GM12878 (cell line): ENCODE measurements at regions not wholly inside any gene's neighbourhood (a gene's known extent, or its start where the extent isn't known, plus 50 kb on each side); places are given as distances from the start of the nearest gene placed in this dataset.

Experiments
- ATAC-seq: fragments of 200-7000 bp; cut with Tn5 transposase; 3 replicates; pipeline ENCODE4 v1.9.1; 2020; ENCODE audit warnings: mild to moderate bottlenecking, moderate library complexity
- BruUV-seq: library from RNA; stranded (reverse); fragments of 400-500 nt; replicated peaks from 2 replicates; lab custom pipeline; 2021; lab: Mats Ljungman, UMichigan
- CTCF ChIA-PET: fragments of 300-600 bp; sonication (Branson Sonifier 250); formaldehyde crosslinking; extraction: SDS; loops from one replicate; lab custom pipeline; 2021; ENCODE audit warnings: inconsistent platforms; lab: Yijun Ruan, JAX
- POLR2A ChIA-PET: fragments of 350-600 bp; formaldehyde crosslinking; extraction: SDS; loops from one replicate; lab custom pipeline; 2021; ENCODE audit warnings: inconsistent platforms; lab: Charles Lee
- RAD21 ChIA-PET: fragments of 300-600 bp; sonication (Branson Sonifier 250); formaldehyde crosslinking; loops from one replicate; lab custom pipeline; 2023; ENCODE audit warnings: antibody characterized with exemption; ENCODE audit not compliant: unreplicated experiment; lab: Charles Lee
- SMC1A ChIA-PET: fragments of 300-600 bp; sonication (Branson Sonifier 250); formaldehyde crosslinking; loops from one replicate; lab custom pipeline; 2023; ENCODE audit not compliant: unreplicated experiment, uncharacterized antibody; lab: Charles Lee
- DNase-seq: peaks from one replicate; pipeline ENCODE4 v3.0.0-alpha.2; 2011; ENCODE audit warnings: low read depth, low spot score
- FAIRE-seq: peaks from 3 replicates; lab custom pipeline; 2011; peaks lifted over from hg19 to GRCh38; lab: Jason Lieb, UNC
- H2AFZ ChIP-seq: 2 replicates; pipeline ENCODE4 v1.6.0; 2011; ENCODE audit warnings: low read depth, low read length, control low read depth; ENCODE audit not compliant: control insufficient read depth
- H3K27ac ChIP-seq: 2 replicates; pipeline ENCODE4 v1.5.1; 2011; ENCODE audit warnings: control low read depth; ENCODE audit not compliant: control insufficient read depth, insufficient read depth
- H3K27me3 ChIP-seq, 2 experiments: replicated peaks in 1 of 2; 2 replicates each; pipeline versions ENCODE4 v1.6.0 to v1.6.1; 2011; ENCODE audit warnings: low read length in 1 of 2; ENCODE audit not compliant: control insufficient read depth in 2 of 2, insufficient read depth in 2 of 2
- H3K36me3 ChIP-seq, 2 experiments: 2 replicates each; pipeline ENCODE4 v1.5.1; 2011; ENCODE audit warnings: low read length in 1 of 2; ENCODE audit not compliant: control insufficient read depth in 2 of 2, insufficient read depth in 2 of 2
- H3K4me1 ChIP-seq: 2 replicates; pipeline ENCODE4 v1.6.1; 2011; ENCODE audit warnings: mild to moderate bottlenecking, low read length, moderate library complexity, mixed read lengths; ENCODE audit not compliant: control insufficient read depth, insufficient read depth
- H3K4me2 ChIP-seq: 2 replicates; pipeline ENCODE4 v1.6.0; 2011; ENCODE audit warnings: control low read depth; ENCODE audit not compliant: control insufficient read depth, insufficient read depth
- H3K4me3 ChIP-seq: fragments of 200-600 bp; sonication (generic); 2 replicates; pipeline ENCODE4 v1.5.1; 2016
- H3K79me2 ChIP-seq: 2 replicates; pipeline ENCODE4 v1.6.0; 2011; ENCODE audit warnings: low read length; ENCODE audit not compliant: control insufficient read depth, insufficient read depth
- H3K9ac ChIP-seq: 2 replicates; pipeline ENCODE4 v1.8.0; 2011; ENCODE audit warnings: low read length, control low read depth, mixed read lengths; ENCODE audit not compliant: control insufficient read depth, insufficient read depth
- H3K9me3 ChIP-seq: replicated peaks from 3 replicates; pipeline ENCODE4 v1.5.1; 2011; ENCODE audit warnings: mild to moderate bottlenecking, low read length; ENCODE audit not compliant: control insufficient read depth, insufficient read depth
- H4K20me1 ChIP-seq: 2 replicates; pipeline ENCODE4 v1.6.0; 2011; ENCODE audit not compliant: control insufficient read depth, insufficient read depth
- ATF2 ChIP-seq: IDR thresholded peaks from 2 replicates; pipeline ENCODE4 v1.6.1; 2012; ENCODE audit warnings: low read length, inconsistent platforms
- CEBPB ChIP-seq, 2 experiments: fragments of 150-350 bp in 1 of 2; IDR thresholded peaks; 2 replicates each; pipeline ENCODE4 v1.6.1; 2012 to 2014; ENCODE audit warnings: low read depth in 2 of 2, low read length in 2 of 2, borderline replicate concordance in 1 of 2, inconsistent platforms in 1 of 2
- FOXK2 ChIP-seq: fragments of 450-650 bp; IDR thresholded peaks from 2 replicates; pipeline ENCODE4 v1.6.1; 2017; ENCODE audit warnings: mild to moderate bottlenecking, moderate library complexity
- MLLT1 ChIP-seq: fragments of 450-650 bp; IDR thresholded peaks from 2 replicates; pipeline ENCODE4 v1.6.1; 2016; ENCODE audit warnings: mild to moderate bottlenecking
- POLR2A ChIP-seq: IDR thresholded peaks from 2 replicates; pipeline ENCODE4 v1.6.1; 2011; ENCODE audit warnings: low read depth, mild to moderate bottlenecking, low read length
- WGBS: methylation state at CpG from one replicate; pipeline ENCODE4 v1.1.6; 2016; ENCODE audit warnings: low lambda C conversion rate; ENCODE audit not compliant: insufficient replicate concordance, insufficient coverage; ENCODE audit errors: missing lambda C conversion rate; 5-methylcytosine and 5-hydroxymethylcytosine counted together
- in situ Hi-C: fragments of 300-500 bp; cut with MboI; formaldehyde crosslinking; loops from 9 replicates; pipeline ENCODE4 v1.14.3; 2018; ENCODE audit warnings: mixed read lengths
- intact Hi-C: fragments of 100-400 bp; cut with micrococcal nuclease; formaldehyde crosslinking; loops from one replicate; pipeline ENCODE4 v1.14.2; 2022; ENCODE audit not compliant: unreplicated experiment

GRCh38 chr5:23318166-23318565, 189.2 kb upstream of the PRDM9 start:
- no peaks in the 10 kb centered on the region for H4K20me1 ChIP-seq
- no peaks in the 10 kb centered on the region for H3K79me2 ChIP-seq
- H3K4me1 ChIP-seq: no peaks in the 10 kb centered on the region
- ChIA-PET RAD21 (no interaction called here), POLR2A (no interaction called here), CTCF (no interaction called here), SMC1A (interaction anchor here (1.4 kb wide), 1 partner anchor 11 kb away, joined by 3 read pairs; no protein-coding TSS in a partner anchor)
- no peak overlapping the region for H3K4me2 ChIP-seq
- no peak overlapping the region for H3K27ac ChIP-seq
- no peak overlapping the region for H3K4me3 ChIP-seq
- FAIRE-seq (no peak), ATAC-seq (no peak), DNase-seq (no peak)
- H2AFZ ChIP-seq: no peak overlapping the region
- H3K9ac ChIP-seq: no peak overlapping the region
- TF ChIP-seq FOXK2 (no peak), POLR2A (no peak), MLLT1 (no peak), CEBPB (IDR thresholded peaks at IDR 0.05; ENCODE audit: borderline replicate concordance in 1 of 2, low read depth in 2 of 2, low read length in 2 of 2) (no peak)
- BruUV-seq: no TSS peak
- no peaks in the 10 kb centered on the region for H3K9me3 ChIP-seq
- intact Hi-C loops (no loop called here), in situ Hi-C loops (no loop called here)
- H3K27me3 ChIP-seq: no peaks in the 10 kb centered on the region
- no peaks in the 10 kb centered on the region for H3K36me3 ChIP-seq
- 43% methylated on average over 1 of the region's 1 CpG for WGBS

GRCh38 chr5:23316060-23316591, 191.3 kb upstream of the PRDM9 start:
- in situ Hi-C loops (no loop called here), intact Hi-C loops (no loop called here)
- no peaks in the 10 kb centered on the region for H3K27me3 ChIP-seq
- H3K27ac ChIP-seq: no peak overlapping the region
- no peak for TF ChIP-seq ATF2
- H3K79me2 ChIP-seq: no peaks in the 10 kb centered on the region
- no peak overlapping the region for H3K4me3 ChIP-seq
- ATAC-seq: no peak
- ChIA-PET POLR2A (no interaction called here), RAD21 (no interaction called here), CTCF (no interaction called here), SMC1A (interaction anchor here (0.6 kb wide), 1 partner anchor 389 kb away, joined by 3 read pairs; no protein-coding TSS in a partner anchor)
- no peak for FAIRE-seq
- DNase-seq: no peak
- BruUV-seq: no TSS peak
- no peak overlapping the region for H3K4me2 ChIP-seq
- H4K20me1 ChIP-seq: no peaks in the 10 kb centered on the region
- 8% methylated on average over 1 of the region's 1 CpG for WGBS
- H3K4me1 ChIP-seq: no peaks in the 10 kb centered on the region
- H2AFZ ChIP-seq: no peak overlapping the region
- H3K9me3 ChIP-seq: no peaks in the 10 kb centered on the region
- no peaks in the 10 kb centered on the region for H3K36me3 ChIP-seq
- no peak overlapping the region for H3K9ac ChIP-seq
